Endothelial cell of umbilical vein (primary cell): ENCODE measurements at regions not wholly inside any gene's neighbourhood (a gene's known extent, or its start where the extent isn't known, plus 50 kb on each side); places are given as distances from the start of the nearest gene placed in this dataset.

Experiments used
- CTCF ChIP-seq, 2 donors: IDR thresholded peaks; 1 replicate in 1 of 2; 2 replicates in 1 of 2; pipeline ENCODE4 v1.5.1; 2011; ENCODE audit warnings: low read length in 2 of 2, mild to moderate bottlenecking in 2 of 2, moderate library complexity in 2 of 2, control low read depth in 1 of 2, inconsistent platforms in 1 of 2, low read depth in 1 of 2; ENCODE audit not compliant: insufficient read depth in 1 of 2; ENCODE audit errors: extremely low read depth in 1 of 2
- JUN ChIP-seq: IDR thresholded peaks from 2 replicates; pipeline ENCODE4 v1.6.1; 2011; ENCODE audit warnings: borderline replicate concordance, low read depth; ENCODE audit not compliant: insufficient read length, insufficient read depth
- MAX ChIP-seq: IDR thresholded peaks from 2 replicates; pipeline ENCODE4 v1.6.1; 2011; ENCODE audit not compliant: insufficient read depth, insufficient read length
- MYC ChIP-seq: IDR thresholded peaks from one replicate; pipeline ENCODE4 v1.6.1; 2011; ENCODE audit warnings: mild to moderate bottlenecking, low read depth, low read length

GRCh38 chrX:85765651-85766050 lies 281.7 kb downstream of the CHM start:
- no peak for TF ChIP-seq CTCF (IDR thresholded peaks at IDR 0.05; ENCODE audit: extremely low read depth in 1 of 2, insufficient read depth in 1 of 2, low read depth in 1 of 2, low read length in 2 of 2)
- TF ChIP-seq JUN, result no peak
- TF ChIP-seq MYC, result no peak
- TF ChIP-seq MAX, result no peak
